CD4-positive, alpha-beta T cell (primary cell): ENCODE measurements at regions not wholly inside any gene's neighbourhood (a gene's known extent, or its start where the extent isn't known, plus 50 kb on each side); places are given as distances from the start of the nearest gene placed in this dataset.
A peak's percentile ranks its signal among the peaks of the same experiment; 100 is the strongest.

Experiments used
- ATAC-seq: fragments of 200-7000 bp; cut with Tn5 transposase; one replicate; pipeline ENCODE4 v1.10.0; 2022; ENCODE audit warnings: mild to moderate bottlenecking; ENCODE audit not compliant: poor library complexity
- CTCF ChIA-PET: fragments of 350-600 bp; sonication (Branson Sonifier 250); formaldehyde crosslinking; loops from one replicate; lab custom pipeline; 2021; ENCODE audit warnings: antibody characterized with exemption, inconsistent platforms; lab: Charles Lee
- POLR2A ChIA-PET: fragments of 350-600 bp; sonication (Branson Sonifier 250); formaldehyde crosslinking; loops from one replicate; lab custom pipeline; 2021; ENCODE audit warnings: antibody characterized with exemption, inconsistent platforms; lab: Charles Lee
- DNase-seq, 14 experiments: peaks; one replicate each; pipeline ENCODE4 v3.0.0-alpha.2; 2013 to 2020; ENCODE audit warnings: mixed read lengths in 2 of 14
- H3K27ac ChIP-seq, 2 donors: one replicate each; pipeline versions ENCODE4 v1.5.1 to v1.7.0; 2013; ENCODE audit warnings: low read length in 2 of 2, low read depth in 1 of 2, mild to moderate bottlenecking in 1 of 2
- H3K27me3 ChIP-seq, 2 experiments: 1 replicate in 1 of 2; 2 replicates in 1 of 2; pipeline versions ENCODE4 v1.6.1 to v1.7.0; 2013; ENCODE audit warnings: low read length in 2 of 2, control low read depth in 1 of 2, mild to moderate bottlenecking in 1 of 2, moderate library complexity in 1 of 2; ENCODE audit not compliant: insufficient read depth in 2 of 2, control insufficient read depth in 1 of 2
- H3K36me3 ChIP-seq: one replicate; pipeline ENCODE4 v1.6.1; 2013; ENCODE audit warnings: low read length, control low read depth; ENCODE audit not compliant: insufficient read depth
- H3K4me1 ChIP-seq: one replicate; pipeline ENCODE4 v1.6.1; 2013; ENCODE audit warnings: low read length, control low read depth; ENCODE audit not compliant: insufficient read depth
- H3K4me3 ChIP-seq: one replicate; pipeline ENCODE4 v1.5.1; 2013; ENCODE audit warnings: mild to moderate bottlenecking, low read length, moderate library complexity
- H3K9me3 ChIP-seq, 2 experiments: 1 replicate in 1 of 2; 2 replicates in 1 of 2; pipeline versions ENCODE4 v1.6.1 to v1.7.0; 2013; ENCODE audit warnings: low read length in 2 of 2, mild to moderate bottlenecking in 2 of 2, control low read depth in 1 of 2, moderate library complexity in 1 of 2; ENCODE audit not compliant: control insufficient read depth in 1 of 2, insufficient read depth in 1 of 2
- H3K27ac Mint-ChIP-seq: one replicate; pipeline ENCODE4 v1.8.0; 2020; ENCODE audit warnings: mixed read lengths
- H3K27me3 Mint-ChIP-seq: one replicate; pipeline ENCODE4 v1.8.0; 2021; ENCODE audit warnings: mixed read lengths
- H3K36me3 Mint-ChIP-seq: one replicate; pipeline ENCODE4 v1.8.0; 2021; ENCODE audit warnings: low read depth, mixed read lengths
- H3K4me1 Mint-ChIP-seq: one replicate; pipeline ENCODE4 v1.8.0; 2021; ENCODE audit warnings: low read depth, mixed read lengths
- H3K4me3 Mint-ChIP-seq: one replicate; pipeline ENCODE4 v1.8.0; 2020; ENCODE audit warnings: mild to moderate bottlenecking, mixed read lengths
- H3K9me3 Mint-ChIP-seq: one replicate; pipeline ENCODE4 v1.8.0; 2020; ENCODE audit warnings: mixed read lengths
- CTCF ChIP-seq: fragments of 200-600 bp; IDR thresholded peaks from one replicate; pipeline ENCODE4 v1.8.0; 2022; ENCODE audit warnings: antibody characterized with exemption, mild to moderate bottlenecking
- intact Hi-C, 2 experiments: fragments of 100-400 bp; cut with DNase I in 1 of 2; cut with micrococcal nuclease in 1 of 2; formaldehyde crosslinking; loops; one replicate each; pipeline versions ENCODE4 v1.15.1 to v1.9.0; 2023 to 2025; cut with DNase I, micrococcal nuclease

GRCh38 chr2:234399451-234400246 lies 97.2 kb downstream of the ARL4C start:
- ChIA-PET CTCF (no interaction called here), POLR2A (interaction anchor here (1.7 kb wide), 1 partner anchor 28 kb away, joined by 3 read pairs; no protein-coding TSS in a partner anchor)
- Histone ChIP-seq H3K27ac (no peak overlapping the region), H3K4me1 (peaks cover 26% of the 10 kb centered on the region), H3K9me3 (no peaks in the 10 kb centered on the region), H3K4me3 (no peak overlapping the region), H3K27me3 (no peaks in the 10 kb centered on the region), H3K36me3 (no peaks in the 10 kb centered on the region)
- H3K9me3 Mint-ChIP-seq = no peaks in the 10 kb centered on the region
- intact Hi-C loops = no loop called here
- ATAC-seq (no peak), DNase-seq (no peak)
- TF ChIP-seq CTCF = no peak
- peaks cover 55% of the 10 kb centered on the region for H3K4me1 Mint-ChIP-seq
- no peaks in the 10 kb centered on the region for H3K36me3 Mint-ChIP-seq
- no peak overlapping the region for H3K4me3 Mint-ChIP-seq
- H3K27me3 Mint-ChIP-seq = no peaks in the 10 kb centered on the region
- H3K27ac Mint-ChIP-seq = no peak overlapping the region

GRCh38 chr2:234398531-234398930 lies 98.3 kb downstream of the ARL4C start:
- CTCF ChIA-PET = no interaction called here
- no peaks in the 10 kb centered on the region for H3K36me3 Mint-ChIP-seq
- H3K4me1 Mint-ChIP-seq = peaks cover 66% of the 10 kb centered on the region
- Histone ChIP-seq H3K27me3 (no peaks in the 10 kb centered on the region), H3K4me3 (no peak overlapping the region), H3K27ac (no peak overlapping the region), H3K4me1 (peaks cover 33% of the 10 kb centered on the region), H3K9me3 (no peaks in the 10 kb centered on the region), H3K36me3 (no peaks in the 10 kb centered on the region)
- no peaks in the 10 kb centered on the region for H3K9me3 Mint-ChIP-seq
- no peak for ATAC-seq
- intact Hi-C loops = no loop called here
- peak overlapping the region; percentile 36 for H3K27ac Mint-ChIP-seq
- H3K27me3 Mint-ChIP-seq = no peaks in the 10 kb centered on the region
- no peak for DNase-seq
- no peak for TF ChIP-seq CTCF
- POLR2A ChIA-PET = no interaction called here
- H3K4me3 Mint-ChIP-seq = no peak overlapping the region

- Histone ChIP-seq H3K9me3 (no peaks in the 10 kb centered on the region), H3K36me3 (no peaks in the 10 kb centered on the region), H3K27ac (no peak overlapping the region), H3K4me3 (no peak overlapping the region), H3K4me1 (peaks cover 46% of the 10 kb centered on the region), H3K27me3 (no peaks in the 10 kb centered on the region)
- Mint-ChIP-seq H3K4me1 (peaks cover 75% of the 10 kb centered on the region), H3K27me3 (no peaks in the 10 kb centered on the region), H3K27ac (peak overlapping the region; percentile 96), H3K36me3 (no peaks in the 10 kb centered on the region), H3K4me3 (peak overlapping the region; percentile 14), H3K9me3 (no peaks in the 10 kb centered on the region)
- ChIA-PET CTCF (no interaction called here), POLR2A (interaction anchor here (0.7 to 2.3 kb wide), 6 partner anchors 10 to 101 kb away, joined by 3 to 9 read pairs (median 3); partner anchors contain the start of gene ARL4C)
- DNase-seq (no peak), ATAC-seq (no peak)
- intact Hi-C loops = no loop called here
- TF ChIP-seq CTCF = no peak
These were observed 100.9 kb downstream of the ARL4C start for GRCh38 chr2:234395891-234396420.
